ENCODE measurements at regions not wholly inside any gene's neighbourhood (a gene's known extent, or its start where the extent isn't known, plus 50 kb on each side); places are given as distances from the start of the nearest gene placed in this dataset.

GRCh38 chr7:49255054-49255453 is 330.7 kb downstream of the CDC14C start:
- no peak for DNase-seq (ENCODE audit: low spot score)

GRCh38 chr7:49260538-49260937 is 336.2 kb downstream of the CDC14C start:
- no peak for DNase-seq (ENCODE audit: low spot score)

- DNase-seq (ENCODE audit: low spot score): no peak
These were observed 337.6 kb downstream of the CDC14C start for GRCh38 chr7:49261928-49262327.

GRCh38 chr7:49264530-49264929 is 340.2 kb downstream of the CDC14C start:
- no peak for DNase-seq (ENCODE audit: low spot score)

- DNase-seq (ENCODE audit: low spot score): no peak
These were observed 349.6 kb downstream of the CDC14C start for GRCh38 chr7:49273897-49274296.

GRCh38 chr7:49279891-49280290 is 355.5 kb downstream of the CDC14C start:
- DNase-seq (ENCODE audit: low spot score): peak; percentile 30

GRCh38 chr7:49287653-49288052 is 363.3 kb downstream of the CDC14C start:
- no peak for DNase-seq (ENCODE audit: low spot score)

GRCh38 chr7:49294611-49295010 is 370.3 kb downstream of the CDC14C start:
- DNase-seq (ENCODE audit: low spot score): no peak

- no peak for DNase-seq (ENCODE audit: low spot score)
These were observed 370.8 kb downstream of the CDC14C start for GRCh38 chr7:49295146-49295545.

GRCh38 chr7:49297958-49298357 is 373.6 kb downstream of the CDC14C start:
- DNase-seq (ENCODE audit: low spot score): no peak

GRCh38 chr7:49308787-49309186 is 384.4 kb downstream of the CDC14C start:
- DNase-seq (ENCODE audit: low spot score): no peak

- DNase-seq (ENCODE audit: low spot score): no peak
These were observed 395.7 kb downstream of the CDC14C start for GRCh38 chr7:49320083-49320482.

GRCh38 chr7:49321843-49322242 is 397.5 kb downstream of the CDC14C start:
- DNase-seq (ENCODE audit: low spot score): no peak

GRCh38 chr7:49322476-49322875 is 398.1 kb downstream of the CDC14C start:
- no peak for DNase-seq (ENCODE audit: low spot score)

- DNase-seq (ENCODE audit: low spot score): no peak
These were observed 399.7 kb downstream of the CDC14C start for GRCh38 chr7:49324040-49324439.

- peak; percentile 45 for DNase-seq (ENCODE audit: low spot score)
These were observed 400.4 kb downstream of the CDC14C start for GRCh38 chr7:49324707-49325106.

- no peak for DNase-seq (ENCODE audit: low spot score)
These were observed 401.2 kb downstream of the CDC14C start for GRCh38 chr7:49325571-49325970.

- DNase-seq (ENCODE audit: low spot score): no peak
These were observed 402.8 kb downstream of the CDC14C start for GRCh38 chr7:49327155-49327554.

- DNase-seq (ENCODE audit: low spot score): no peak
These were observed 409.0 kb downstream of the CDC14C start for GRCh38 chr7:49333180-49333881.

GRCh38 chr7:49341849-49342248 is 417.5 kb downstream of the CDC14C start:
- no peak for DNase-seq (ENCODE audit: low spot score)

- no peak for DNase-seq (ENCODE audit: low spot score)
These were observed 420.2 kb downstream of the CDC14C start for GRCh38 chr7:49344556-49344955.

GRCh38 chr7:49346195-49346899 is 422.0 kb downstream of the CDC14C start:
- DNase-seq (ENCODE audit: low spot score): no peak

GRCh38 chr7:49367072-49367471 is 406.4 kb upstream of the VWC2 start:
- no peak for DNase-seq (ENCODE audit: low spot score)

GRCh38 chr7:49371771-49372170 is 401.7 kb upstream of the VWC2 start:
- no peak for DNase-seq (ENCODE audit: low spot score)

Measured in D341Med (cell line).